Heart left ventricle (tissue), 16 donors: ENCODE measurements at regions not wholly inside any gene's neighbourhood (a gene's known extent, or its start where the extent isn't known, plus 50 kb on each side); places are given as distances from the start of the nearest gene placed in this dataset.
A peak's percentile ranks its signal among the peaks of the same experiment; 100 is the strongest.

Experiments
- ATAC-seq, 4 donors: fragments of 200-7000 bp; cut with Tn5 transposase; one replicate each; pipeline ENCODE4 v1.9.1; 2020 to 2022; ENCODE audit warnings: moderate library complexity in 4 of 4, mild to moderate bottlenecking in 3 of 4, moderate number of reproducible peaks in 1 of 4
- DNase-seq, 5 donors: peaks; one replicate each; pipeline ENCODE4 v3.0.0-alpha.2; 2020
- H3K27ac ChIP-seq, 12 donors: fragments of 200-600 bp; sonication (generic) in 4 of 12; one replicate each; pipeline versions ENCODE4 v1.5.0 to v1.8.0; 2016 to 2022; ENCODE audit warnings: mild to moderate bottlenecking in 2 of 12
- H3K27me3 ChIP-seq, 9 donors: fragments of 200-600 bp; sonication (generic) in 2 of 9; one replicate each; pipeline versions ENCODE4 v1.5.1 to v1.8.0; 2016 to 2022; ENCODE audit warnings: mild to moderate bottlenecking in 3 of 9
- H3K36me3 ChIP-seq, 9 donors: fragments of 200-600 bp; sonication (generic) in 2 of 9; one replicate each; pipeline versions ENCODE4 v1.5.0 to v1.8.0; 2018 to 2022; ENCODE audit warnings: mild to moderate bottlenecking in 2 of 9
- H3K4me1 ChIP-seq, 12 donors: fragments of 200-600 bp; sonication (generic) in 4 of 12; one replicate each; pipeline versions ENCODE4 v1.5.0 to v1.8.0; 2016 to 2022; ENCODE audit warnings: mild to moderate bottlenecking in 3 of 12
- H3K4me3 ChIP-seq, 12 donors: fragments of 200-600 bp; sonication (generic) in 4 of 12; one replicate each; pipeline versions ENCODE4 v1.5.0 to v1.8.0; 2017 to 2022; ENCODE audit warnings: mild to moderate bottlenecking in 9 of 12, moderate library complexity in 4 of 12
- H3K9me3 ChIP-seq, 12 donors: fragments of 200-600 bp; sonication (generic) in 4 of 12; one replicate each; pipeline versions ENCODE4 v1.5.0 to v1.8.0; 2016 to 2022; ENCODE audit warnings: mild to moderate bottlenecking in 1 of 12
- POLR2A ChIP-seq, 2 donors: fragments of 450-650 bp; IDR thresholded peaks; one replicate each; pipeline ENCODE4 v1.6.1; 2017; ENCODE audit warnings: antibody characterized with exemption in 2 of 2, mild to moderate bottlenecking in 2 of 2, moderate library complexity in 2 of 2
- WGBS, 4 donors: extraction: QIAGEN DNeasy Blood & Tissue Kit in 2 of 4; methylation state at CpG; one replicate each; pipeline versions ENCODE4 v1.1.5 to v1.1.7; 2013 to 2018; 5-methylcytosine and 5-hydroxymethylcytosine counted together
- intact Hi-C, 10 donors: fragments of 100-400 bp; cut with DNase I; formaldehyde crosslinking; loops; one replicate each; pipeline versions ENCODE4 v1.11.1 to v1.14.2; 2022
- TF ChIP-seq, protein P1 (sequence below), 12 donors: fragments of 200-600 bp; sonication (generic) in 4 of 12; IDR thresholded peaks; one replicate each; pipeline versions ENCODE4 v1.5.0 to v1.8.0; 2018 to 2022; ENCODE audit warnings: antibody characterized with exemption in 12 of 12, mild to moderate bottlenecking in 5 of 12
- donor health status: ischemic (EF 13 %, LVEDD 7.1; RV severe dilation, severe dysfunction).
- donor health status: healthy with polysubstance abuse.
- donor health status: DM: no; HTN: yes; CAD: no.
- donor health status: DM: no; HTN: no; CAD: no.
- donor health status: ischemic (EF 25% LVEDD 6.9; RV normal size, moderate dysfunction).
- donor health status: ischemic (EF 25% LVEDD 5.7; RV mildly dilated, moderate dysfunction).
- donor health status: healthy.
- donor health status: DM: yes; HTN: yes; CAD: no.
- donor health status: ischemic (EF 35%, LVEDD 5.7; RV mildly dilated, moderate dysfunction).
- donor health status: nonischemic (EF 11% LVEDD 7.7; RV severe dilation, severe dysfunction).
- donor health status: DM: yes; HTN: yes; CAD: no.
- donor health status: PGD.
- donor health status: ischemic (EF 29% LVEDD 5.4; RV normal size, mild dysfunction).
- donor health status: nonischemic (EF 23%, LVEDD 6.1; RV moderate dilation, normal function).

DNA sequence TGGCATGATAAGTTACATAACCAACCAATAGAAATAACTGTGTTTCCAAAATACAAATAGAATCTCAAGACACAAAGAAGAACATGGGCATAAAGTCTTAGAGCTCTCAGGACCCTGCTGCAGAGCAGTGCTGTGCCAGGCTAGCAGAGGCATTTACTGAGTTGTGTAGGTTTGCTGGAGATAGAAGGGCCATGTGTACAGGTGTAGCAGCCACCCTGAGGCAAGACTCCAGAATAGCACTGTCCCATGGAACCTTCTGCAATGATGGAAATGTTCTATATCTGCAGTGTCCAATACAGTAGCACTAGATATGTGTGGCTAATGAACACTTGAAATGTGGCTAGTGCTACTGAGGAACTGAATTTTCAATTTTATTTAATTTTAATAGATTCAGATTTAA is 267.0 kb upstream of the UMPS start:
- TF ChIP-seq POLR2A (IDR thresholded peaks at IDR 0.05) = no peak
- TF ChIP-seq, protein P1, sequence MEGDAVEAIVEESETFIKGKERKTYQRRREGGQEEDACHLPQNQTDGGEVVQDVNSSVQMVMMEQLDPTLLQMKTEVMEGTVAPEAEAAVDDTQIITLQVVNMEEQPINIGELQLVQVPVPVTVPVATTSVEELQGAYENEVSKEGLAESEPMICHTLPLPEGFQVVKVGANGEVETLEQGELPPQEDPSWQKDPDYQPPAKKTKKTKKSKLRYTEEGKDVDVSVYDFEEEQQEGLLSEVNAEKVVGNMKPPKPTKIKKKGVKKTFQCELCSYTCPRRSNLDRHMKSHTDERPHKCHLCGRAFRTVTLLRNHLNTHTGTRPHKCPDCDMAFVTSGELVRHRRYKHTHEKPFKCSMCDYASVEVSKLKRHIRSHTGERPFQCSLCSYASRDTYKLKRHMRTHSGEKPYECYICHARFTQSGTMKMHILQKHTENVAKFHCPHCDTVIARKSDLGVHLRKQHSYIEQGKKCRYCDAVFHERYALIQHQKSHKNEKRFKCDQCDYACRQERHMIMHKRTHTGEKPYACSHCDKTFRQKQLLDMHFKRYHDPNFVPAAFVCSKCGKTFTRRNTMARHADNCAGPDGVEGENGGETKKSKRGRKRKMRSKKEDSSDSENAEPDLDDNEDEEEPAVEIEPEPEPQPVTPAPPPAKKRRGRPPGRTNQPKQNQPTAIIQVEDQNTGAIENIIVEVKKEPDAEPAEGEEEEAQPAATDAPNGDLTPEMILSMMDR (IDR thresholded peaks at IDR 0.05) = no peak
- H3K9me3 ChIP-seq = no peaks in the 10 kb centered on the region
- no peak overlapping the region for H3K27ac ChIP-seq
- peaks cover 0 to 31% (median 6%) of the 10 kb centered on the region in 9 donors for H3K36me3 ChIP-seq
- no peaks in the 10 kb centered on the region for H3K27me3 ChIP-seq
- no peak overlapping the region for H3K4me3 ChIP-seq
- DNase-seq = no peak
- no peaks in the 10 kb centered on the region for H3K4me1 ChIP-seq
- no peak for ATAC-seq
- intact Hi-C loops = loop anchor here in 1 of 10 donors (10.0 kb wide), 1 partner anchor 368 kb away; no protein-coding TSS in a partner anchor

- Histone ChIP-seq H3K4me3 (no peak overlapping the region), H3K27ac (no peak overlapping the region), H3K4me1 (no peaks in the 10 kb centered on the region), H3K9me3 (no peaks in the 10 kb centered on the region), H3K27me3 (no peaks in the 10 kb centered on the region), H3K36me3 (peaks cover 0 to 15% (median 6%) of the 10 kb centered on the region in 9 donors)
- WGBS, 4 donors = 69 to 74% (median 72%) methylated on average over 10 of the region's 10 CpGs
- DNase-seq (peak; percentile 15 to 65 (median 28)), ATAC-seq (peak; percentile 62 to 79 (median 74))
- TF ChIP-seq, protein P1 (IDR thresholded peaks at IDR 0.05) = peak; percentile 84 to 98 (median 93)
- no peak for TF ChIP-seq POLR2A (IDR thresholded peaks at IDR 0.05)
- intact Hi-C loops = loop anchor here (1.0 to 10.0 kb wide), 10 partner anchors 115 to 456 kb away; no protein-coding TSS in a partner anchor
Observed at GRCh38 chr3:124467980-124468902, 262.0 kb upstream of the UMPS start.

GRCh38 chr3:124469555-124469954 is 260.7 kb upstream of the UMPS start:
- intact Hi-C loops = loop anchor here in 9 of 10 donors (2.0 to 10.0 kb wide), 8 partner anchors 117 to 457 kb away; no protein-coding TSS in a partner anchor
- ATAC-seq (no peak), DNase-seq (no peak)
- H3K9me3 ChIP-seq = no peaks in the 10 kb centered on the region
- H3K27me3 ChIP-seq = no peaks in the 10 kb centered on the region
- 82 to 87% (median 84%) methylated on average over 5 of the region's 5 CpGs for WGBS, 4 donors
- TF ChIP-seq, protein P1 (IDR thresholded peaks at IDR 0.05) = no peak
- TF ChIP-seq POLR2A (IDR thresholded peaks at IDR 0.05) = no peak
- H3K27ac ChIP-seq = no peak overlapping the region
- H3K36me3 ChIP-seq = peaks cover 0 to 9% (median 1%) of the 10 kb centered on the region in 9 donors
- no peaks in the 10 kb centered on the region for H3K4me1 ChIP-seq
- no peak overlapping the region for H3K4me3 ChIP-seq

GRCh38 chr3:124478830-124479229 is 251.4 kb upstream of the UMPS start:
- H3K9me3 ChIP-seq = no peaks in the 10 kb centered on the region
- H3K27me3 ChIP-seq = no peaks in the 10 kb centered on the region
- ATAC-seq = no peak
- intact Hi-C loops = no loop called here
- TF ChIP-seq, protein P1 (IDR thresholded peaks at IDR 0.05) = no peak
- no peak for TF ChIP-seq POLR2A (IDR thresholded peaks at IDR 0.05)
- H3K36me3 ChIP-seq = peaks cover 0 to 83% (median 21%) of the 10 kb centered on the region in 9 donors
- H3K4me3 ChIP-seq = no peak overlapping the region
- DNase-seq = no peak
- no peaks in the 10 kb centered on the region for H3K4me1 ChIP-seq
- 77 to 100% (median 98%) methylated on average over 2 of the region's 2 CpGs for WGBS, 4 donors
- H3K27ac ChIP-seq = no peak overlapping the region
